Mammary epithelial cell (primary cell): ENCODE measurements at regions not wholly inside any gene's neighbourhood (a gene's known extent, or its start where the extent isn't known, plus 50 kb on each side); places are given as distances from the start of the nearest gene placed in this dataset.

Source experiments
- EZH2 ChIP-seq: IDR thresholded peaks from 2 replicates; pipeline ENCODE4 v1.6.1; 2012; ENCODE audit warnings: low read length, inconsistent platforms, borderline replicate concordance
- TF ChIP-seq, protein P1 (sequence below), 2 donors: IDR thresholded peaks in 1 of 2; conservative IDR thresholded peaks in 1 of 2; 2 replicates each; pipeline ENCODE4 v1.5.1; 2011 to 2012; ENCODE audit warnings: inconsistent platforms in 2 of 2, low read length in 2 of 2, mild to moderate bottlenecking in 2 of 2, control low read depth in 1 of 2, low read depth in 1 of 2; ENCODE audit not compliant: insufficient read depth in 1 of 2; ENCODE audit errors: extremely low read depth in 1 of 2

- TF ChIP-seq, protein P1, sequence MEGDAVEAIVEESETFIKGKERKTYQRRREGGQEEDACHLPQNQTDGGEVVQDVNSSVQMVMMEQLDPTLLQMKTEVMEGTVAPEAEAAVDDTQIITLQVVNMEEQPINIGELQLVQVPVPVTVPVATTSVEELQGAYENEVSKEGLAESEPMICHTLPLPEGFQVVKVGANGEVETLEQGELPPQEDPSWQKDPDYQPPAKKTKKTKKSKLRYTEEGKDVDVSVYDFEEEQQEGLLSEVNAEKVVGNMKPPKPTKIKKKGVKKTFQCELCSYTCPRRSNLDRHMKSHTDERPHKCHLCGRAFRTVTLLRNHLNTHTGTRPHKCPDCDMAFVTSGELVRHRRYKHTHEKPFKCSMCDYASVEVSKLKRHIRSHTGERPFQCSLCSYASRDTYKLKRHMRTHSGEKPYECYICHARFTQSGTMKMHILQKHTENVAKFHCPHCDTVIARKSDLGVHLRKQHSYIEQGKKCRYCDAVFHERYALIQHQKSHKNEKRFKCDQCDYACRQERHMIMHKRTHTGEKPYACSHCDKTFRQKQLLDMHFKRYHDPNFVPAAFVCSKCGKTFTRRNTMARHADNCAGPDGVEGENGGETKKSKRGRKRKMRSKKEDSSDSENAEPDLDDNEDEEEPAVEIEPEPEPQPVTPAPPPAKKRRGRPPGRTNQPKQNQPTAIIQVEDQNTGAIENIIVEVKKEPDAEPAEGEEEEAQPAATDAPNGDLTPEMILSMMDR (conservative IDR thresholded peaks at IDR 0.05 in 1 of 2, IDR thresholded peaks at IDR 0.05 in 1 of 2; ENCODE audit: extremely low read depth in 1 of 2, insufficient read depth in 1 of 2, low read depth in 1 of 2, low read length in 2 of 2), result no peak
- no peak for TF ChIP-seq EZH2
These were observed 509.0 kb downstream of the PCDH19 start for GRCh38 chrX:99901091-99901490.
